OCI-LY1 (cell line): ENCODE measurements at regions not wholly inside any gene's neighbourhood (a gene's known extent, or its start where the extent isn't known, plus 50 kb on each side); places are given as distances from the start of the nearest gene placed in this dataset.

Source experiments
- CTCF ChIP-seq: fragments of 200-600 bp; sonication (generic), shearing (Covaris generic); IDR thresholded peaks from 2 replicates; pipeline ENCODE4 v1.5.1; 2017; ENCODE audit warnings: mild to moderate bottlenecking, antibody characterized with exemption, low read length, moderate library complexity, mixed read lengths
- EZH2 ChIP-seq: fragments of 200-600 bp; sonication (generic), shearing (Covaris generic); IDR thresholded peaks from 2 replicates; pipeline ENCODE4 v1.8.0; 2017; ENCODE audit warnings: borderline replicate concordance, mixed run types, mild to moderate bottlenecking, antibody characterized with exemption, low read length, moderate library complexity, mixed read lengths

- no peak for TF ChIP-seq CTCF
- TF ChIP-seq EZH2: no peak
These were observed 109.1 kb downstream of the DAD1 start for GRCh38 chr14:22479776-22480464.
